Superior temporal gyrus (tissue), 1 donor: ENCODE measurements at regions not wholly inside any gene's neighbourhood (a gene's known extent, or its start where the extent isn't known, plus 50 kb on each side); places are given as distances from the start of the nearest gene placed in this dataset.

Experiments used
- DNase-seq: peaks from one replicate; pipeline ENCODE4 v3.0.0-alpha.2; 2016; ENCODE audit errors: extremely low spot score

DNA sequence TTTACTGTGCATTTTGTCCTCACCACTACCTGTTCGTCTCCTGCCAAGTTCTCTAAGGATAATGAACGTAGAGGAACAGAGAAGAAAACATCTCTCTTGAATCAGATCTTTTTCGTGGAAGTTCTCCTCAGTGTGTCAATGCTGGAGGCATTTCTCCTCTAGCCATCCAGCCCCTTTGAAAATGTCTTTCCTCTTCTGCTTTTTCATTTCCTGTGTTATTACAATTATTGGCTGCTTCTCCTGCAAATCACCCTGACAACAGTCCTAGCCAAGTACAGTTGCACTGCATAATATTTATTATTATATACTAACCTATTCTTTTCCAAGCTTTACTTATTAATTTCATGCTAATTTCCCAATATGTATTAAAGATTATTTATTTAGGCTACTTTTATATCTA, 61.8 kb upstream of the TRPM3 start:
- no peak for DNase-seq

DNA sequence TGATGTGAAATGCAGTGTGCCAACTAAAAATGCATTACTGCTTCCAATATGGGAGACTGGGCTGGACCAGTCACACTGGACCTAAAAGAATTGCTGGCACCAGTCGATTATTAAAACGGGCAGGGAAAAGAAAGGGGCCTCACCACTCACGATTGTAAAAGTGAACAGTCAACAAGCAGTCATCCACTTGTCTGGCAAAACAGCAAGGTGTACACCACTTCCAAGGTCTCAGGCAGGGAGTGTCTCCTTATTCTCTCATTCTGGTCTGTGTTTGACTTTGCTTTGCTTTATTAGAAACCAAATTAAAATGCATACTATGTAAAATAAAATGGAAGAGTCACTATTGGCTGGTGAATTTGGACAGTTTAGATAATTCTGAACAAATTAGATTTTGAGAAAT, 57.8 kb upstream of the TRPM3 start:
- no peak for DNase-seq

DNA sequence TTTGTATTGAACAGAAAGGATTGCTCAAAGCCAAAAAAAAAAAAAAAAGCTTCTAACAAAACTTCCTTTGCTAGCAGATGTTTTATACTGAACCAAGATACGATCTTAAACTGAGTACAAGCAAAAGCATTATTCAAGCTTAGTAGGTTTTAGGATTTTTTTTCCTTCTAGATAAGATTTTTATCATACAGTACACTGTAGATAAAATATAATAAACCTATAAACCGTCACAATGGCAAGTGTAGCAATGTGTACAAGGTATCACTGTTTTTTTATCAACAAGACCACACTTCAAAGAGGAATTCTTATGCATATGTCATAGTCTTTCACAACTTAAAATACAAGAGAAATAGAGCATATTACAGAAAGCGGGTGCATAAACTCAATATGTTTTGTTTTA, 56.5 kb upstream of the TRPM3 start:
- no peak for DNase-seq

DNA sequence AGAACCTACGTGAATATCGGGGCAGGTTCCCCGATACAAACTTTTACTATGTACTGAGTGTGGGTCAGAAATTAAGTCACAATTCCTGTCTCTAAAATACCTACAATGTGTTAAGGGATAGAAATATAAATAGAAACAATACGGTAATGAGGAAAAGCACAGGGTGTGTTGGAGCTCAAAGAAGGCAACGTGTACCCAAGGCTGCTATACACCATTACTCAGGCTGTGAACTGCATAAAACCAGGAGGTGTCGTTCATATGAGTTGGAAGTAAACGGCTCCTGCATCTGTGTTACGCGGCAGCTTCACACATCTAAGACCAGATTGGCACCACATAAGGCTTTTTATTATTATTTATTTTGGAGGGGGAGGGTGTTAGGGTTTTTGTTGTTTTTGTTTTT, 50.1 kb upstream of the TRPM3 start:
- no peak for DNase-seq
